ENCODE measurements at regions not wholly inside any gene's neighbourhood (a gene's known extent, or its start where the extent isn't known, plus 50 kb on each side); places are given as distances from the start of the nearest gene placed in this dataset.

GRCh38 chrX:98627645-98628044 lies 1743.9 kb downstream of the RPA4 start:
- TF ChIP-seq, protein P1, sequence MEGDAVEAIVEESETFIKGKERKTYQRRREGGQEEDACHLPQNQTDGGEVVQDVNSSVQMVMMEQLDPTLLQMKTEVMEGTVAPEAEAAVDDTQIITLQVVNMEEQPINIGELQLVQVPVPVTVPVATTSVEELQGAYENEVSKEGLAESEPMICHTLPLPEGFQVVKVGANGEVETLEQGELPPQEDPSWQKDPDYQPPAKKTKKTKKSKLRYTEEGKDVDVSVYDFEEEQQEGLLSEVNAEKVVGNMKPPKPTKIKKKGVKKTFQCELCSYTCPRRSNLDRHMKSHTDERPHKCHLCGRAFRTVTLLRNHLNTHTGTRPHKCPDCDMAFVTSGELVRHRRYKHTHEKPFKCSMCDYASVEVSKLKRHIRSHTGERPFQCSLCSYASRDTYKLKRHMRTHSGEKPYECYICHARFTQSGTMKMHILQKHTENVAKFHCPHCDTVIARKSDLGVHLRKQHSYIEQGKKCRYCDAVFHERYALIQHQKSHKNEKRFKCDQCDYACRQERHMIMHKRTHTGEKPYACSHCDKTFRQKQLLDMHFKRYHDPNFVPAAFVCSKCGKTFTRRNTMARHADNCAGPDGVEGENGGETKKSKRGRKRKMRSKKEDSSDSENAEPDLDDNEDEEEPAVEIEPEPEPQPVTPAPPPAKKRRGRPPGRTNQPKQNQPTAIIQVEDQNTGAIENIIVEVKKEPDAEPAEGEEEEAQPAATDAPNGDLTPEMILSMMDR (IDR thresholded peaks at IDR 0.05; ENCODE audit: extremely low read depth in 1 of 2, insufficient read depth in 1 of 2, low read depth in 1 of 2, low read length in 2 of 2) = no peak
- TF ChIP-seq POLR2A (IDR thresholded peaks at IDR 0.05; ENCODE audit: low read depth, low read length) = no peak
